GM12892 (cell line): ENCODE measurements at regions not wholly inside any gene's neighbourhood (a gene's known extent, or its start where the extent isn't known, plus 50 kb on each side); places are given as distances from the start of the nearest gene placed in this dataset.

Source experiments
- POLR2A ChIP-seq: IDR thresholded peaks from 2 replicates; pipeline ENCODE4 v1.6.1; 2011; ENCODE audit warnings: low read depth, low read length, control low read depth
- POLR2AphosphoS5 ChIP-seq: IDR thresholded peaks from 2 replicates; pipeline ENCODE4 v1.6.1; 2011; ENCODE audit warnings: low read depth, low read length, control low read depth

GRCh38 chr9:119802621-119803020 lies 433.4 kb upstream of the BRINP1 start:
- no peak for TF ChIP-seq POLR2A
- no peak for TF ChIP-seq POLR2AphosphoS5
